WTC11 (cell line): ENCODE measurements at regions not wholly inside any gene's neighbourhood (a gene's known extent, or its start where the extent isn't known, plus 50 kb on each side); places are given as distances from the start of the nearest gene placed in this dataset.

ENCODE experiments used
- ATAC-seq: fragments of 200-7000 bp; cut with Tn5 transposase; 2 replicates; pipeline ENCODE4 v1.10.0; 2021; ENCODE audit warnings: mild to moderate bottlenecking, moderate library complexity
- CTCF ChIA-PET: fragments of 300-600 bp; sonication (Branson Sonifier 250); formaldehyde crosslinking; loops from one replicate; lab custom pipeline; 2021; ENCODE audit warnings: antibody characterized with exemption; lab: Charles Lee
- POLR2A ChIA-PET: fragments of 350-600 bp; sonication (Branson Sonifier 250); formaldehyde crosslinking; loops from one replicate; lab custom pipeline; 2021; ENCODE audit warnings: antibody characterized with exemption; lab: Charles Lee
- DNase-seq: peaks from one replicate; pipeline ENCODE4 v3.0.0; 2021; ENCODE audit warnings: low spot score
- H3K27ac Mint-ChIP-seq: 2 replicates; pipeline ENCODE4 v1.8.0; 2021; ENCODE audit warnings: mixed read lengths
- H3K27me3 Mint-ChIP-seq: 2 replicates; pipeline ENCODE4 v1.8.0; 2021; ENCODE audit warnings: low read depth, mild to moderate bottlenecking, moderate library complexity, mixed read lengths
- H3K36me3 Mint-ChIP-seq: 2 replicates; pipeline ENCODE4 v1.8.0; 2021; ENCODE audit warnings: mixed read lengths
- H3K4me1 Mint-ChIP-seq: 2 replicates; pipeline ENCODE4 v1.8.0; 2022; ENCODE audit warnings: mixed read lengths
- H3K4me3 Mint-ChIP-seq: 2 replicates; pipeline ENCODE4 v1.8.0; 2021; ENCODE audit warnings: mild to moderate bottlenecking, moderate library complexity, mixed read lengths
- H3K9me3 Mint-ChIP-seq: 2 replicates; pipeline ENCODE4 v1.8.0; 2021; ENCODE audit warnings: mixed read lengths
- ARID4B ChIP-seq: sonication (generic); formaldehyde crosslinking; IDR thresholded peaks from 2 replicates; pipeline ENCODE4 v1.8.0; 2023; ENCODE audit warnings: missing genetic modification reagents, mild to moderate bottlenecking, borderline replicate concordance
- CREB1 ChIP-seq: sonication (generic); formaldehyde crosslinking; IDR thresholded peaks from 2 replicates; pipeline ENCODE4 v1.8.0; 2023; ENCODE audit warnings: mild to moderate bottlenecking, missing genetic modification reagents
- GRHL2 ChIP-seq: fragments of 250-450 bp; sonication (Bioruptor Pico); IDR thresholded peaks from 2 replicates; pipeline ENCODE4 v1.8.0; 2022; ENCODE audit warnings: mild to moderate bottlenecking, moderate library complexity; ENCODE audit not compliant: insufficient replicate concordance, severe bottlenecking
- GTF2I ChIP-seq: fragments of 250-450 bp; sonication (Bioruptor Pico); conservative IDR thresholded peaks from 2 replicates; pipeline ENCODE4 v1.4.0; 2021; ENCODE audit warnings: mild to moderate bottlenecking
- KAT7 ChIP-seq: sonication (generic); formaldehyde crosslinking; IDR thresholded peaks from 2 replicates; pipeline ENCODE4 v1.8.1; 2023; ENCODE audit warnings: missing genetic modification reagents, mild to moderate bottlenecking, borderline replicate concordance
- MXD4 ChIP-seq: fragments of 250-450 bp; sonication (Bioruptor Pico); IDR thresholded peaks from 2 replicates; pipeline ENCODE4 v1.8.0; 2021; ENCODE audit warnings: mild to moderate bottlenecking, moderate library complexity, borderline replicate concordance
- NR3C1 ChIP-seq: sonication (generic); formaldehyde crosslinking; conservative IDR thresholded peaks from 2 replicates; pipeline ENCODE4 v1.8.1; 2023; ENCODE audit warnings: low read depth, mild to moderate bottlenecking, missing genetic modification reagents
- OVOL2 ChIP-seq: fragments of 250-450 bp; sonication (Bioruptor Pico); IDR thresholded peaks from 2 replicates; pipeline ENCODE4 v1.9.0; 2021; ENCODE audit warnings: mild to moderate bottlenecking, borderline replicate concordance
- PREB ChIP-seq: sonication (generic); formaldehyde crosslinking; IDR thresholded peaks from 2 replicates; pipeline ENCODE4 v1.8.1; 2022; ENCODE audit warnings: mild to moderate bottlenecking, missing genetic modification reagents, moderate library complexity, borderline replicate concordance
- SOX15 ChIP-seq: fragments of 250-450 bp; sonication (Bioruptor Pico); IDR thresholded peaks from 2 replicates; pipeline ENCODE4 v1.9.0; 2021; ENCODE audit warnings: mild to moderate bottlenecking
- TEAD1 ChIP-seq: sonication (generic); formaldehyde crosslinking; IDR thresholded peaks from 2 replicates; pipeline ENCODE4 v1.8.0; 2022; ENCODE audit warnings: mild to moderate bottlenecking, missing genetic modification reagents
- TEAD4 ChIP-seq: sonication (generic); formaldehyde crosslinking; IDR thresholded peaks from 2 replicates; pipeline ENCODE4 v1.8.0; 2022; ENCODE audit warnings: mild to moderate bottlenecking, missing genetic modification reagents
- ZNF532 ChIP-seq: fragments of 250-450 bp; sonication (Bioruptor Pico); IDR thresholded peaks from 2 replicates; pipeline ENCODE4 v1.9.0; 2021; ENCODE audit warnings: mild to moderate bottlenecking, borderline replicate concordance
- ZSCAN18 ChIP-seq: fragments of 250-450 bp; sonication (Bioruptor Pico); IDR thresholded peaks from 2 replicates; pipeline ENCODE4 v2.1.2; 2022; ENCODE audit warnings: mild to moderate bottlenecking, moderate library complexity

- Mint-ChIP-seq H3K36me3 (no peaks in the 10 kb centered on the region), H3K27me3 (no peaks in the 10 kb centered on the region), H3K27ac (no peak overlapping the region), H3K9me3 (no peaks in the 10 kb centered on the region), H3K4me1 (peaks cover 11% of the 10 kb centered on the region), H3K4me3 (no peak overlapping the region)
- TF ChIP-seq NR3C1 (CRISPR knock-in tag) (no peak), CREB1 (CRISPR knock-in tag) (no peak), GTF2I (CRISPR knock-in tag) (no peak), SOX15 (no peak)
- ChIA-PET CTCF (no interaction called here), POLR2A (no interaction called here)
- ATAC-seq (no peak), DNase-seq (no peak)
These were observed 251.1 kb upstream of the PIK3C3 start for GRCh38 chr18:41703744-41704530.

GRCh38 chr18:41700416-41700815 is 254.6 kb upstream of the PIK3C3 start:
- H3K4me3 Mint-ChIP-seq, result no peak overlapping the region
- no peaks in the 10 kb centered on the region for H3K9me3 Mint-ChIP-seq
- no peak overlapping the region for H3K27ac Mint-ChIP-seq
- ATAC-seq (no peak), DNase-seq (no peak)
- TF ChIP-seq KAT7 (CRISPR knock-in tag) (no peak), TEAD4 (CRISPR knock-in tag) (no peak), OVOL2 (no peak), ZSCAN18 (CRISPR knock-in tag) (no peak), ZNF532 (no peak), NR3C1 (CRISPR knock-in tag) (no peak), CREB1 (CRISPR knock-in tag) (no peak), GTF2I (CRISPR knock-in tag) (no peak), GRHL2 (CRISPR knock-in tag) (no peak), ARID4B (CRISPR knock-in tag) (no peak), PREB (CRISPR knock-in tag) (no peak), TEAD1 (no peak), MXD4 (CRISPR knock-in tag) (no peak)
- H3K36me3 Mint-ChIP-seq, result no peaks in the 10 kb centered on the region
- ChIA-PET POLR2A (no interaction called here), CTCF (no interaction called here)
- peaks cover 11% of the 10 kb centered on the region for H3K4me1 Mint-ChIP-seq
- no peaks in the 10 kb centered on the region for H3K27me3 Mint-ChIP-seq
